ENCODE measurements at regions not wholly inside any gene's neighbourhood (a gene's known extent, or its start where the extent isn't known, plus 50 kb on each side); places are given as distances from the start of the nearest gene placed in this dataset.
A peak's percentile ranks its signal among the peaks of the same experiment; 100 is the strongest.
"Not testable (repeated sequence)": the region's sequence is repeated elsewhere in the genome, so short reads cannot be mapped to it uniquely, and the experiment has no call there.

DNA sequence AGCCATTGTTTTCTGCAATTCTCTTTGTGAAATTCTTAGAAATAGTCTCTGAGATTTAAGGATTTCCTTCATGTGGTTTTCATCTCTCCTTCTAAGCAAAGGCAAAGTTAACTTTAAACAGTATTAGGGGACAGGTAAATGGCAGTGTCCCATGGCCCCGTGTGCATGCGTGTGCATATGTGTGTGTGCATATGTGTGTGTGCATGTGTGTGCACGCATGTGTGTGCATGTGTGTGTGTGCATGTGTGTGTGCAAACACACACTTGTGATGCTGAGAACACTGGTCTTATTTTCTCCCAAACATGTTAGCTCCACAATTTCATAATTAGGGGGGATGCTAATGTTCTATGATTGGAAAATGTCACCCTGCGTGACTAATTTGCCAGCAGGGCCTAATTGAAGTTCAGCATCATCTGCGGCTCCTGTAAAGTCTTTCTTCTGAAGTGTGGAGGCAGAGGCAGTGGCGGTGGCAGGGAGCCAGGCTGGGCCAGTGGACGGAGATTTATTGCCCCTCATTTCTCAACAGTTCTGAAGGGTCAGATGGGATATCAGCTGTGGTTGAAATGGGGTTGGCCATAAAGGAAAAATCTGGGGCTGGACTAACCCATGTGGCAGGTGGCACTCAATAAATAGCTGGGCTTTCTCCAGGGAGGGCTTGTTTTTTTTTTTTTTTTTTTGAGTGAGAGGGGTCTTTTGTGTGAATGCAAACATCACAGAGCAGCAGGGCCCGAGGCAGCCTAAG is 289.3 kb upstream of the PODXL start:
- DNase-seq, result no peak

DNA sequence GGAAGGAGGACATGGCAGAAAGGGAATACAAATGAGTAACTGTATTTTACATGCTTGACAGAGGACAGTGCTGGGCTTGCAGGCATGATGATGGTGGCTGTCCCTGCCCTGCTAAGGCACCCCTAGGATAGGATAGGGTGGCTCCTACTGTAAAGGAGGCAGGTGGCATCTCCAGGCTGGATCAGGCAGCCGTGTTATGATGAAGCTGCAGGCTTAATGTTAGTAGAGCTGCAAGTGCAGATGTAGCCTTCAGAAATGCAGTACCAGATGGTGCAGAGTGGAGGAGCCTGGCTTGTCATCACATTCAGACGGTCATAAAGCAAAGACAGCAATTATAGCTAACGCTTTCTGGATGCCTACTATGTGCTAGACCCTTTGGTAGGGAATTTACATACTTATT is 287.9 kb upstream of the PODXL start:
- no peak for DNase-seq

DNA sequence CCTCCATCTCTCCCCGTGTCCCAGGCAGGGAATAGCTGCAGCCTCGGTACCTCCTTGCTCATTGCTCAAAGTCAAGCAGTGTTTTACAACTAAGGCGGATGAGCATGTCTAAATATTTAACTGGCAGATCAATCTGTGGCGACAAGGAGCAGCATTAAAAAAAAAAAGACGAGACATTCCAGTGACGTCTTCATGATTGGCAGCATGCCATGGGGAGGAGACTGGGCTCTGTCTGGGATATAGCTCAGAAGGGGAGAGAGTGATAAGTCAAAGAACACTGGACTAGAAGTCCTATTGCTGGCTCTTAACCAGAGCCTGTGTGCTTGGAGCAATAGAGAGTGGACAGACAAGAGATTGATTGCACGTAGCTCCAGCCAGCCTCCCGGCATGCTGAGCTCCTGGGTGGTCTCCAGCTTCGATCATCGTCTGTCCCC is 287.5 kb upstream of the PODXL start:
- peak; percentile 30 for DNase-seq

DNA sequence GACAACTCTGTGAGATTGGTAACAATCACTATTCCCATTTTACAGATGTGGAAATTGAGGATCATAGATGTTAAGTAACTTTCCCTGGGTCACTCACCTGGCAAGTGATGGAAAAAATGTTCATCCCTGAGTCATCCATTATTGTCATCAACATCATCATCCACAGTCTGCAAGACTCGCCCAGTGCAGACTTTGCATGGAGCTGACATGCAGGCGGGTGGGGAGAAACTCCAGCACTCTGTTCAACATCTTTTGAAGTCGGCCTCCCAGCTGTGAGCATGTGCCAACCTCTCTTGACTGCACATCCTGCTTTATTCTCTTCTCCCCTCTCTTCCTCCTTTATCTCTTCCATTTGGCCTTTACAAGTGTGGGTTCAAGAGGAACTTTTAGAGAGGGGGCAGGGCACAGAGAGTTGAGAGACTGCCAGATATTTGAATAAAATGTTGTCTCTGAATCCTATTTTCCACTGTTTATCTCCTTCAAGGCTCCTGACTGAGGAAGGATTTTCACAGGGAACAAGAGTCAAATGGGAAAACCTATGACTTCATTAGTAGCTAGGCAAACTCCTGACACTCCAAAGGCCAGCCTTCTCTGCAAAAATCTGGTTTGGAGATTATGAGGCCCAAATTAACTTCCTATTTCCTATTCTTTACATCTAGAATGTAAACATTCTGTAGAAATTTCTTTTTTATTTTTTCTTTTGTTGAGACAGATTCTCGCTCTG is 283.7 kb upstream of the PODXL start:
- no peak for DNase-seq

DNA sequence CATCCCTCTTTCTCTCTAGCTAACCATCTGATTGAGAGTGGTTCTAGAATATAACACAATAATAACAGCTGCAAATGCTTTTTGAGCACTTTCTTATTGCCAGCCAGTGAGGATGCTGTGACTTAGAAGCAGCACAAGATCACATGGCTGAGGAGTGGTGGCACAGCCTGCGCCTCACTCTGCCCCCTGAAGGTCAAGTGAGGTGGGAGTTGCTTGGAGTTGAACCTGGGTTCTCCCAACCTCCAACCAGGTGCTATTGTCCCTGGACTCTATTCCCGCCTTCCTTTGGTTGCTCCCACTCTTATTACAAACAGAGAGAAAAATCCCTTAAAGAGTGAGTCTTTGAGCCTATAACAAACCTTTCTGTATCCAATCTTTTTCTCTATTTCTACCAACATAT is 280.3 kb upstream of the PODXL start:
- no peak for DNase-seq

DNA sequence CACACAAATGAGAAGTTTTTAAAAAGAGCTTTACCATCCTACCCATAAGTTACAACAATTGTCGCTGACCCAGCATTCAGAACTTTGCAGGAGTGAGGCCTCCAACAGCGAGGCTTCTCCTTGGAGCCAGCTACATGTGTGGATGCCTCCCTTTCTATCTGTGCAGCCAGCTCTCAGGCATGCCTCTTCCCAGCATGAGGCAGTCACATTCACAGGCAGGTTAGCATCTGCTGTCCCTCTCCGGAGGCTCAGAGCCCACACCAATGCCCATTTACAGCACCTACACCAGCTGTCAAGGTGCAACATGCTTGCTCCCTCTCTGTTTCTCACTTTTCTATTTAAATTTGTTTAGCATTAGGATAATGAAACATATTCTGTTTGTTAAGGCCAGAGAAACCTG is 278.7 kb upstream of the PODXL start:
- DNase-seq, result no peak

DNA sequence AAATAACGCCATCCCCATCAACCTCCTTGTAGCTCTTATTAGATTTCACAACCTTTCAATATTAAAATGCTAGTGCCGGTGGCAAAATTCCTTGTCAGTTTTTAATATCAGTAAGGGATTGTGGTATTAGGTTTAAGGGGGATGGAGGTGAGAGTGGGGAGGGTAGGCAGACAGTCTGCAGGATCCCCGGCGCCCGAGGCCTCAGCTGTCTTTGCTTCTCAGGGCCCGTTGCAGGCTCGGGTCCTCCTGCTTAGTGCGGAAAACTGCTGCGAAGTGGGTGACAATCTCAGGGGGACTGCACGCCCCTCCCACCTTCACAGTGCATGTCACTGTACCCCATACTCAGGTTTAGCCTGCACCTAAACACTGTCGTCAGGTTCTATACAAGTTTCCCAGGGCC is 274.3 kb upstream of the PODXL start:
- no peak for DNase-seq

DNA sequence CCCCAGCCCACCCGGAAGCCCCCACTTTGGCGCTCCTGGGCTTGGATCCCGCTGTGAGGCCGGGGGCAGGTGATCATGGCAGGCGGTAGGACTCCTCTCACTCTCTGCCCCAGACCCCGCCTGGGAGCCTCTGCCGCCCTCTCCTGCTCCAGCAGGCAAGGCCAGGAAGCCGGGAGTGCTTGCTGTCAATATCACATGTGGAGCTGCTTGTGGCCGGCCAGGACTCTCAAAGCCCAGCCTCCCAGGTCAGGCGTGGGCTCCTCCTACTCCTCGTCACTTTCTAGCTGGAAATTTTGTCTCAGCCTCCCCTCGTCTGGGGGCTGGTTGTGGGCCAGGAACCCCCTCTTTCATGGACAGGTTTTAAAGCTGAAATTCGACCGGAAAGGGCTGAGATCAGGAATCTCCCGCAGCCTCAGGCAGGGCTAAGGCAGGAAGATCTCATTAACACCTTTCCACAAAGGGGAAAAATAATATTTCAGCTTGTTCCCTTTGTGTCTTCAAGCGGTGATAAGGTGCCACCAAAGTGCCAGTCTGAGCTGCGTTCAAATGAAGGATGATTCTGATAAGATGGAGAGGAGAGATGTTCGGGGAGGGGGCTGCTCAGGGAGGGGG is 273.6 kb upstream of the PODXL start:
- peak; percentile 53 for DNase-seq

DNA sequence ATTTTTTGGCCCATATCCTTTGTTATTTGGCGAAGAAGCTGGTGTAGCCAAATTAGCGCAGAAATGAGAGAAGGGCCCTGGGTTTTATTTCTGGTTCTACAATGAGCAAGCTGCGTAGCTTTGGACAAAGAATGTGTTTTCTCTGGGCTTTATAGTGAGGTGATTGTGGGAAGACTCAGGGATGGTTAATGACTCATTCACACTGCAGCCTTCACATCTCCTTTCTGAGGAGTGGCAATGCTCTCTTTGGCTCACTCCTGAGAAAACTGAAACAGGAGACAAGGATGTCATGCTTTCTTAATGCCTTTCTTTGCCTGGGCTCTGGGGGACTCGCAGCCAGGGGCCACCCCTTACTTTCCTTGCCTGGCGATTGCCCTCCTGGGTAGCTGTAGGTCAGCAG is 271.0 kb upstream of the PODXL start:
- DNase-seq, result no peak

DNA sequence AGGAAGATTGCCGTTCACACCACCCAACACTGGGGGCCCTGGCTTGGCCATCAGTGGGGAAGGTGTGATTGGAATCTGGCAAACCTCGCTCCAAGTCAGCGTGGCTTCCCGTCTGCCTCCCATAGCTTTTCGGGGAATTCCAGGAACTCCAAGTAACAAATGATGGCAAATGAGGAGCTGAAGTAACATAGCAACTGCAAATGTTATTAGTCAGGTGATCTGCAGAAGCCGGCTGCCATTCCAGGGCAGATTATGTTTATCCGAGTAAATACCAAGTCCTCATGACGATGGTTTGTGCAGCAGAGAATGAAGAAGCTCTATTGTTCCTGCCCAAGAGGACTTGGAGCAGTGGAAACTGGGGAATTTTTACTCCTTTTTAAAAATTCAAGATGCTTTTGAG is 270.5 kb upstream of the PODXL start:
- no peak for DNase-seq

DNA sequence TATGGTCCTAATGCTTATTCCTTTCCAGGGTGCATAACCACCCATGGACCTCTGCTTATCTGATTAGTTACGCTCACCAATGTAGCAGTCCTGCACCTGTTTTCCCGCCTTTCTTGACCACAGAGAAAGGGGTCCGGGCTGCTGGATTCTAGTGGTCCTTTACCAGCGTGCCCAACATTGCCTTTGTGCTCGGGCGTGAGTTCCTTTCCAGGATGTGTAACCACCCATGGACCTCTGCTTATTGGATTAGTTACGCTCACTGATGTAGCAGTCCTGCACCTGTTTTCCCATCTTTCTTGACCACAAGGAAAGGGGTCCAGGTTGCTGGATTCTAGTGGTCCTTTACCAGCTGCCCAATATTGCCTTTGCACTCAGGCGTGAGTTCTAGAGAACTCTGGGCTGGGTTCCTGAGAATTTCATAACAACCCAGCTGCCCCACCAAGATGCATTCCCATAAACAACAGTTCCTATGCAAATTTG is 267.6 kb upstream of the PODXL start:
- not testable (repeated sequence) for DNase-seq

DNA sequence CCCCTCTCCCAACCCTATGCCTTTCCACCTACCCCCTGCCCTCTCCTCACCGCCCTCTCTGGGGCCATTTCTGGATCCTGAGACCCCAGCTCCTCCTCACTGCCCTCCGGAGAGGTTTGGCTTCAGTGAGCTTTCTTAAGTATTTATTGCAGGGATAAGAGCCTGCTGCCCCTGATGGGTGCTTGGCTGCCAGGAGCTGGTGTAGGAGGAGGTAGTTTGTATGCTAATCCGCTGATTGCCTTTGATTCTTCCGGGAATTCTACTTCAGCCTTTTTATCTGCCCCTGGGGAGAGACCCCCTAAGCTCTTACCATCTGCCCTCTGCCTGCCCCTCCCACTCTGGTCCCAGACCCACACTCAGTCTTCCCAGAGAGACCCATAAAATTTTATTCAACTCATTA is 263.5 kb upstream of the PODXL start:
- no peak for DNase-seq

DNA sequence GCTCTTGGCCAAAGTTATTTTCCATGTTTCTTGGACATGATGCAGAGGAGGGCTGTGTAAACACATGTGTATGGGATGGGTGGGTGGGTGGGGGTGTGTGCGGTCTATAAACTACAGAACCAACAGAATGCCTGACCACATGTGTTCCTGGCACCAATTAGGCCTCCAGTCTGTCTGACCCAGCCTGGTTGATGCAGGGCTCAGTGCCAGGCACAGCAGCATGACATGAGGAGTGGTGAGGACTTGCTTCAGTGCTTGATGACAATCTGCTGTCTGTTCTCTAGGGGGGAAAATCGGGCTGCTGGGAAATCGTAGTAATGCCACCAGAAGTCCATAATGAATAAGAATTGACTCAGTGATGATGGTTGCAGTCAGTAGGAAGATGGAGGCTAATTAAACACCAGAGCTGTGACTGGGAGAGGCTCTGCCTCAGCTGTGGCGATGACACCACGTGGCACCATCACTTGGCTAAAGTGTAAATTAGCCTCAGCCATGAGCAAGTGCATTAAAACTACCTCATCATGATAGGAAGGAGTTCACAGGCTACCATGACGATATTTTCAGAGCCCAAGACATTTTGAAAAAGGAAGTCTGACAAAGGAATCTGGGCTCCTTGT is 260.1 kb upstream of the PODXL start:
- DNase-seq, result no peak

DNA sequence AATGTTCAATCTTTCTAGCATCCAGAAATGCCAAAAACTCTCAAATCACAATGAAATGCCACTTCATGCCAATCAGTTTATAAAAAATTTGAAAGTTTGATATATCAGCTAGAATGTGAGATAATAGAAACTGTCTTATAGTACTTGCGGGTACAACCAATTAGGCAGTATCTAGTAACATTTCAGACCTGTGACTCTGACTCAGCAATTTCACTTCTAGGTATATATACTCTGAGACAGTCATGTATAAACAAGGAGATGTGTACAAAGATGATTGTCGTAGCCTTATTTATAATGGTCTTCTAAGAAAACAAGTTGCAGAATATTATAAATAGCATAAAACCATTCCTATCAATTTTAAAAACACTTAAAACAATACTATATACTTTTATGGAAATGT is 252.3 kb upstream of the PODXL start:
- DNase-seq, result no peak

DNA sequence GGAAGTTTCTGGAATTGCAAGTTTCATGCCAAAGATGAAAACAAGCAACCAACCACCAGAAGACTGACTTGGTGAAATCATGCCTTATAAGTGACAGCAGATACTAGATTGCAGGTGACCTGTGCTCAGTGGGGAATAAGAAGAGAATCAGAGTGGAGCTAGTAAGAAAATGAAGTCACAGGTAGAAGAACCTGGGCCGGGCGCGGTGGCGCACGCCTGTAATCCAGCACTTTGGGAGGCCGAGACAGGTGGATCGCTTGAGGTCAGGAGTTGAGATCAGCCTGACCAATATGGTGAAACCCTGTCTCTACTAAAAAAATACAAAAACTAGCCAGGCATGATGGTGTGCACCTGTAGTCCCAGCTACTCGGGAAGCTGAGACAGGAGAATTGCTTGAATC is 251.7 kb upstream of the PODXL start:
- not testable (repeated sequence) for DNase-seq

DNA sequence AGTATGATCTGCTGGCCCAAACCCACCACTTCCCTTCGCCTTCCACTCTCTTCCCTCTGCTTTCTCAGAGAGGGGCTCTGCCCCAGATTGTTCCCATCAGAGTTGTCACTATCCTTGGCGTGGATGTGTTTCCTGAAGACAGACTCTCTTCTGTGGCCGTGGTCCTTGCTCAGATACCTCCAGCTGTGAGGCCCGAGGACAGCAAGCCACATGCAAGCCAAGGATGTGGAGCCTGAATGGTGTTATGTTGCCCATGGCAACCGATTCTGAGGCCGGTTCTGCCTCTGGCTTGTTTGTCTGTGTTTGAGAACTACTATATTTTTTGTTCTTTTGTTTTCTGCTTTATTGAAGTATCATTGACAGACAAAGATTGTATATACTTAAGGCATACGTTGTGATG is 247.4 kb upstream of the PODXL start:
- DNase-seq, result no peak

DNA sequence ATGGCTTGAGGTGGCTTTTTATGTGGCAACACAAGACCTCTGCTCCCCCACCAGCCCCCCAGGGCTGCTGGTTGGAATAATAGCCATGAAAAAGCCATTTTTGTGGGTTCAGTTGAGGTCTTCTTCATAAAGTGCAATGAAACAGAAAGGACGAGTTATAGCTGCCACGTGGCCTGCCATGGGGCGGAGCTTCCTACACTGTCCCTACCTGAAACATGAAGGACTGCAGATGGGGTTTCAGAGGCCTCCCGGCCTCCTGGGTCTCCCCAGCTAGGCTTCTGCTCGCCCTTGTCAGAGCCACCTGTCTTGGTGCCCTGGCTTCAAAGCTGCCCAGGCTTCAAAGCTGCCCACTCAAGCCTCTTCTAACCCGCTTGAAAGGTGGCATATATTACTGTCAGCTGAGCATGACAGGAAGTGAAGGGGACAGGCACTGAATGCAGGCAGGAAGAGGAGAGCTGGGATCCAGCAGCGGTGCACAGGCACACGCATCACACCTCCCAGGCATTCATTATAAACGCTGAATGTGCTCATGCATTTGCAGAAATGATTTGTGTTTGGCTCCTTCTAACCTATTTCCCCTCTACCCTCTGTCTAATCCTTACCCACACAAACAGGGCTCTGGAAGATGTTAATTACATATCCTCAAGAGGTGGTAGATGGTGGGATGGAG is 245.9 kb upstream of the PODXL start:
- no peak for DNase-seq

DNA sequence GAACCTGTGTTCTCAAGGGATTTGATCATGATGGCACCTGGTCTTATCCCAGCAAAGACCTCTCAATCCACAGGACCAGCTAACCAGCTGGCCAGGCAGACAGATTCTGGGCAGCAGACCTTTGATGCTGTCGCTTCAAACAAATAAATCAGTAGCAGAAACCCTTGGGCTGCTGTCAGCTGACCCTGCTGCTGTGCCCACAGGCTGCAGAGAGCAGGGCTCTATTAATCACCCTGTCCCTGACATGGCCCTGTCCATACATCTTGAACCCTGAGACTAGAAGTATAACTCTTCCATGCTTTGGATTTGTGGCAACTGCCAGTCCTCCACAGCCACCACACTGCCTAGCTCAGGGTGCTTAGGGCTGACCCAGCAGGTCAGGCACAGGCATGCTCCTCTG is 244.1 kb upstream of the PODXL start:
- no peak for DNase-seq

DNA sequence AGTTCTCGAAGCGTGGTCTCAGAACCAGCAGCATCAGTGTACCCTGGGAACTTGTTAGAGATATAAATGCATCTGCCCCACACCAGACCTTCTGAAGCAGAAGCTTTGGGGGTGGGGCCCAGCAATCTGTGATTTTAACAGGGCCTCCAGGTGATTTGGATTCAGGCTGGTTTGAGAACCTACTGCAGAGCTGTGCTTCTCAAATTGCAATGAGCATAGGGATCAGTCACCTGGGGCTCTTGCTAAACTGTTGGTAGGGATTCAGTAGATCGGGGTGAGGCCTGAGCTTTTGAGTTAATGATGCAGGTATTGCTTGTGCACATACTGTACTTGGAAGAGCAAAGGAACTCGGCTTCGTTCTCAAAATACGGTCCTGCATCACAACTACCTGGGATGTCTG is 243.6 kb upstream of the PODXL start:
- DNase-seq, result no peak

DNA sequence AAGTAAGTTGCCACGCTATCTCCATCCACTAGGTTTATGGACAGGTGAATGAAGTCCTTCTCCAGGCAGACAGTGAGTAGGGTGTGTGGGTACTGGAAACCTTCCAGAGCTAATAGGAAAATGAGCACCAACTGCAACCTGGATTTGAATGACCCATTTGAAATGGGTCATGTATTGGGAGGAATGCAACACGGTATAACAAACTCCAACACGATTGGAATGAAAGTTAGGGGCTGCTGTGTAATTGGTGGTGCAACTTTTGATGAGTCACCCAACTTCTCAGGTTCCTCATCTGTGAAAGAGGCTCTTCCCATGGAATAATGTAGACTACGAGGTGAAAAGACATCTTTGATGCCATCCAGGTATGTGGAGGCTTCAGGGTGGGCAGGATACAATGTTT is 241.4 kb upstream of the PODXL start:
- DNase-seq, result no peak

DNA sequence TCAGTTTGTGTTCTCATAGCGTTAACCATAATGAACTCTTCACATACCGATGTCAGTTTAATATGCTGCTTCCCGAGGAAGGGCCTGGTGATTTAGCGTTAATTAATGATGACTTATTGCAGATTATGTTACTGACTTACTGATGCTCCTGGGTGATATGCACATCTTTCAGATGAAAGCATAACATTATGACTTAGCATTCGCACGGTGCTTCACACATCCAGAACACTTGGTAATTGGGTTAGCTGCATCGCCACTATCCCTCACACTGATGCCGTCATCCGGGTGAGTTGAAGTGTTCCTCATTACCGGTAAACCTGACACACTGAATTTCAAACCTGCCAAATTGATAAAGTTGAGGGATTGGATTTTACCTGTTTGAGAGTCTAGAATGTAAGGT is 239.0 kb upstream of the PODXL start:
- no peak for DNase-seq

DNA sequence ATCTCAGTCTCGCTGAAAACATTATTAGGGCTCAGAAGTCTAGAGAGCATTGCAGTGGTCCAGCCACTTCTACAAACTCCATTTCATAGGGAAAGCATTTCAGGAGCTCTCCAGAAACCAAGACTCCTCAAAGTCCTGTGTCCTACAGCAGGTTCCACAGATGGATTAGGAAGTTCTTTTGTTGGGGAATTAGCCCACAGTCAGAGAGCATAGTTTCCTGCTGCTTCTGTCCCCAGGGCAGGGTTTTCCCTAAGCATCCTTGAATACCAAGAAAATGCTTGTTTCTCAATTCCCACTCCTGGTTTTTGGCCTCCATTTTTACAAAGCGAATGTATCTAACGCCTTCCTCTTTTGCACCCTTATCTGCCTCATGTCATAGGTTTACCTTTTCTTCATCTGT is 235.9 kb upstream of the PODXL start:
- no peak for DNase-seq

DNA sequence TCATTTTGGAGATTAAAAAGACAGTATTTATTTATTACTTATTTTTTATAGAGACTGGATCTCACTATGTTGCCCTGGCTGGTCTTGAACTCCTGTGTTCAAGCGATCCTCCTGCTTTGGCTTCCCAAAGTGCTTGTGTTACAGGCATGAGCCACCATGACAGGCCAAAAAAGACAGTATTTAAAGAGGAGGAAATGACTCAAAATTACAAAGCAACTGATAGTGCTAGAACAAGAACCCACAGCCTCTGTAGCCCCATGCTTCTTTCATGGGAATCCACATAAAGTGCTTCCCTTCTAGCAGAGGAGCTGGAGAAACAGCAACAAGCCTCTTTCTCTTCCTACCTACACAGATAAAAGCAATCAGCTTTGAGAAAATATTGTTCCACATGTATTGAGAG is 230.7 kb upstream of the PODXL start:
- DNase-seq, result no peak
